ENCODE measurements at regions not wholly inside any gene's neighbourhood (a gene's known extent, or its start where the extent isn't known, plus 50 kb on each side); places are given as distances from the start of the nearest gene placed in this dataset.

- H3K27ac Mint-ChIP-seq: no peak overlapping the region
- no peaks in the 10 kb centered on the region for H3K4me1 Mint-ChIP-seq
- Histone ChIP-seq H3K9ac (no peak overlapping the region), H3K79me2 (ENCODE audit: low read depth) (no peaks in the 10 kb centered on the region), H3F3A (ENCODE audit: low read depth) (no peaks in the 10 kb centered on the region), H3K27me3 (no peaks in the 10 kb centered on the region), H3K36me3 (no peaks in the 10 kb centered on the region), H3K4me2 (no peak overlapping the region), H3K9me3 (ENCODE audit: low read depth) (no peaks in the 10 kb centered on the region), H3K4me1 (no peaks in the 10 kb centered on the region), H3K27ac (no peak overlapping the region), H4K20me1 (ENCODE audit: low read depth) (no peaks in the 10 kb centered on the region), H3K4me3 (no peak overlapping the region), H2AFZ (replicated peaks) (no peak overlapping the region)
- no peaks in the 10 kb centered on the region for H3K9me3 Mint-ChIP-seq
- no peaks in the 10 kb centered on the region for H3K36me3 Mint-ChIP-seq
- DNase-seq (ENCODE audit: low spot score): no peak
- TF ChIP-seq, protein P1, sequence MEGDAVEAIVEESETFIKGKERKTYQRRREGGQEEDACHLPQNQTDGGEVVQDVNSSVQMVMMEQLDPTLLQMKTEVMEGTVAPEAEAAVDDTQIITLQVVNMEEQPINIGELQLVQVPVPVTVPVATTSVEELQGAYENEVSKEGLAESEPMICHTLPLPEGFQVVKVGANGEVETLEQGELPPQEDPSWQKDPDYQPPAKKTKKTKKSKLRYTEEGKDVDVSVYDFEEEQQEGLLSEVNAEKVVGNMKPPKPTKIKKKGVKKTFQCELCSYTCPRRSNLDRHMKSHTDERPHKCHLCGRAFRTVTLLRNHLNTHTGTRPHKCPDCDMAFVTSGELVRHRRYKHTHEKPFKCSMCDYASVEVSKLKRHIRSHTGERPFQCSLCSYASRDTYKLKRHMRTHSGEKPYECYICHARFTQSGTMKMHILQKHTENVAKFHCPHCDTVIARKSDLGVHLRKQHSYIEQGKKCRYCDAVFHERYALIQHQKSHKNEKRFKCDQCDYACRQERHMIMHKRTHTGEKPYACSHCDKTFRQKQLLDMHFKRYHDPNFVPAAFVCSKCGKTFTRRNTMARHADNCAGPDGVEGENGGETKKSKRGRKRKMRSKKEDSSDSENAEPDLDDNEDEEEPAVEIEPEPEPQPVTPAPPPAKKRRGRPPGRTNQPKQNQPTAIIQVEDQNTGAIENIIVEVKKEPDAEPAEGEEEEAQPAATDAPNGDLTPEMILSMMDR (IDR thresholded peaks at IDR 0.05): no peak
- TF ChIP-seq EZH2phosphoT487 (IDR thresholded peaks at IDR 0.05): no peak
- TF ChIP-seq EZH2 (IDR thresholded peaks at IDR 0.05): no peak
- H3K4me3 Mint-ChIP-seq: no peak overlapping the region
- no peaks in the 10 kb centered on the region for H3K27me3 Mint-ChIP-seq (ENCODE audit: insufficient read depth, low read depth)
Observed at GRCh38 chr2:165009466-165009865, 54.1 kb upstream of the SLC38A11 start.

- Mint-ChIP-seq H3K4me1 (no peaks in the 10 kb centered on the region), H3K27ac (no peak overlapping the region), H3K36me3 (no peaks in the 10 kb centered on the region), H3K9me3 (no peaks in the 10 kb centered on the region), H3K27me3 (ENCODE audit: insufficient read depth, low read depth) (no peaks in the 10 kb centered on the region), H3K4me3 (no peak overlapping the region)
- no peaks in the 10 kb centered on the region for H3F3A ChIP-seq (ENCODE audit: low read depth)
- no peak overlapping the region for H3K4me2 ChIP-seq
- no peaks in the 10 kb centered on the region for H3K9me3 ChIP-seq (ENCODE audit: low read depth)
- H3K4me1 ChIP-seq: no peaks in the 10 kb centered on the region
- no peaks in the 10 kb centered on the region for H3K36me3 ChIP-seq
- no peak overlapping the region for H3K9ac ChIP-seq
- no peak overlapping the region for H3K4me3 ChIP-seq
- H3K79me2 ChIP-seq (ENCODE audit: low read depth): no peaks in the 10 kb centered on the region
- H4K20me1 ChIP-seq (ENCODE audit: low read depth): no peaks in the 10 kb centered on the region
- TF ChIP-seq, protein P1 (IDR thresholded peaks at IDR 0.05): no peak
- no peak for TF ChIP-seq EZH2phosphoT487 (IDR thresholded peaks at IDR 0.05)
- TF ChIP-seq EZH2 (IDR thresholded peaks at IDR 0.05): no peak
- no peaks in the 10 kb centered on the region for H3K27me3 ChIP-seq
- no peak overlapping the region for H3K27ac ChIP-seq
- DNase-seq (ENCODE audit: low spot score): no peak
- no peak overlapping the region for H2AFZ ChIP-seq (replicated peaks)
Observed at GRCh38 chr2:165008730-165009315, 53.5 kb upstream of the SLC38A11 start.

- H3K27me3 ChIP-seq: no peaks in the 10 kb centered on the region
- Mint-ChIP-seq H3K4me3 (no peak overlapping the region), H3K27me3 (ENCODE audit: insufficient read depth, low read depth) (peaks cover 3% of the 10 kb centered on the region), H3K4me1 (no peaks in the 10 kb centered on the region), H3K27ac (no peak overlapping the region), H3K9me3 (no peaks in the 10 kb centered on the region), H3K36me3 (no peaks in the 10 kb centered on the region)
- TF ChIP-seq, protein P1 (IDR thresholded peaks at IDR 0.05): no peak
- TF ChIP-seq EZH2phosphoT487 (IDR thresholded peaks at IDR 0.05) (no peak), EZH2 (IDR thresholded peaks at IDR 0.05) (no peak)
- no peak overlapping the region for H2AFZ ChIP-seq (replicated peaks)
- H3K79me2 ChIP-seq (ENCODE audit: low read depth): no peaks in the 10 kb centered on the region
- H3K9me3 ChIP-seq (ENCODE audit: low read depth): no peaks in the 10 kb centered on the region
- no peak overlapping the region for H3K4me3 ChIP-seq
- no peak overlapping the region for H3K9ac ChIP-seq
- H3K4me2 ChIP-seq: no peak overlapping the region
- H4K20me1 ChIP-seq (ENCODE audit: low read depth): no peaks in the 10 kb centered on the region
- no peak for DNase-seq (ENCODE audit: low spot score)
- no peak overlapping the region for H3K27ac ChIP-seq
- H3K36me3 ChIP-seq: no peaks in the 10 kb centered on the region
- no peaks in the 10 kb centered on the region for H3F3A ChIP-seq (ENCODE audit: low read depth)
- H3K4me1 ChIP-seq: no peaks in the 10 kb centered on the region
Observed at GRCh38 chr2:165007161-165007744, 51.9 kb upstream of the SLC38A11 start.
